NCI-H187 treated with DMSO at 0.1 percent for 48 hours (cell line): ENCODE measurements at regions not wholly inside any gene's neighbourhood (a gene's known extent, or its start where the extent isn't known, plus 50 kb on each side); places are given as distances from the start of the nearest gene placed in this dataset.
"Not testable (repeated sequence)": the region's sequence is repeated elsewhere in the genome, so short reads cannot be mapped to it uniquely, and the experiment has no call there.

Experiments
- DNase-seq: peaks from one replicate; lab custom pipeline; 2025; lab: John Stamatoyannopoulos, UW

GRCh38 chr1:58251430-58252073, 295.0 kb downstream of the OMA1 start:
- DNase-seq, result no peak

DNA sequence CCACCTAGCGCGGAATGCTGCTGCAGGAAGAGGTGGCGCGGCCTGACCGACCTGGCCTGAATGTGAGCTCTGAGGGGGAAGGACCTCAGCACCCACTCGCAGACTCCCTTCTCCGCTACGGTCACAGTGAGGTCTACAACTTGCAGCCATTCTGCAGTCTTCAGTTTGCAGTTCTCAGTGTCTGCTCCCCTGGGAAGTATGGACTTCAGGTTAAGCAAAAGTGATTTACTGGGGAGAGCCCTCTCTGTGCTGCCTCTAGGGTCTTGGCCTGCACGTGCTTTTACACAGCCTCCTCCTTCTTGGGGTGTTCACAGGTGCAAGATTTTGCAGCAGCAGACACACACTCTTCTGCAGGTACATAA, 296.0 kb downstream of the OMA1 start:
- no peak for DNase-seq

DNA sequence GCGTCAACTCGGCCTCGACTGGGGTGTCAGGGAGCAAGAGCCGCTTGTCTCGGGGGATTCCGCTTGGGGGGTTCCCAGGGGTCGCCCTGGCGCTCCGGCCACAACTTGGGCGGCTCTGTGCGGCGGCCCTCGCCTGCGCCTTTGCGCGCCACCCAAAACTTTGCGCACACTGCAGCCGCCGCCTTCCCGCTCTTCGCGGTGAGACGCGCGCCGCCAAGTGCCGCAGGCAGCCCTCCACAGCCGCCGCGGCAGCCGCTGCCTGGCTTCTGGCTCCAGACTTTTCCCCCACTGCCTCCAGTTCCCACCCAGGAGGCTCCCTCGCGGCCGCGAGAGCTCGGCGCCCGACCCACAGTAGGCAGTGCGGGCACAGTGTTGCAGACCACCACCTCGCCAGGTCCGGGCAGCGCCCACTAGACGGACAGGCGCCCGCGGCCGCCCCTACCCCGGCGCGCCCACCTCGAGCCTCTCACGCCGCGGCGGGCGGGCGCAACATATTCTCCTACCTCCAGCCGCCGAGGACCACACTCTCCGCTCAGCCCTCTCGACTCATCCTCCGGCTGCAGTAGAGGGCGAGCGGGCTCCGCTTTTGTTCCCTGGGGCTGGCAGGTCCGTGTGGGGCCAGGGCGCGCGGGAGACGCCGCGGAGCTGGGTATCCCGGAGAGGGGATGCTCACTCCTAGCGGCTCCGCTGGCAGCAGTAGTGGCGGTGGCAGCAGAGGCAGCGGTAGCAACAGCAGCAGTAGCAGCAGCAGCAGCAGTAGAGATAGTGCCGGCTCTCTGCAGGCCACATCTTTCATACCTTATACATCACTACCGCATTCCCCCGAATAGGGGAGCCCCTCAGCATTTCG, 296.6 kb downstream of the OMA1 start:
- no peak for DNase-seq

- no peak for DNase-seq
These were observed 297.2 kb downstream of the OMA1 start for GRCh38 chr1:58249388-58249736.

DNA sequence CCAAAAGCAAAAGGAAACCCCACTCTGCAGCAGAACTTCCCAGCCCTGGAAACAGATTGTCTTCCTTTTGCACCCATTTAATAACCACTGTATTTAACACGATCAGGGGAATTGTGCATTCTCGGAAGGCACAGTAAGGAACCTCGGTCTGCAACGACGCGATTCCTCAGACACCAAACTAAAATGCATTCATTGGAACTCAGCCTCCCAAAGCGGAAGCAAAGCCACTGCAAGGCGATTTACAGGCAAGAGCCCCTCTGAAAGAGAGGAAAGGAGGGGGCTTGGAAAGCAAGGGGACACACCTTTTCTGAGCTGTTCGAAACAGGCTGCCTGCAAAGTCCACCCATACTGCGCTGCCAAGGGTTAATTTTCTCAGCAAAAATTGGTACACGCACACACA, 297.7 kb downstream of the OMA1 start:
- DNase-seq, result no peak

GRCh38 chr1:58248072-58248471, 298.5 kb downstream of the OMA1 start:
- DNase-seq, result no peak

- no peak for DNase-seq
These were observed 300.0 kb downstream of the OMA1 start for GRCh38 chr1:58246549-58246948.

GRCh38 chr1:58244872-58245271, 301.7 kb downstream of the OMA1 start:
- no peak for DNase-seq

DNA sequence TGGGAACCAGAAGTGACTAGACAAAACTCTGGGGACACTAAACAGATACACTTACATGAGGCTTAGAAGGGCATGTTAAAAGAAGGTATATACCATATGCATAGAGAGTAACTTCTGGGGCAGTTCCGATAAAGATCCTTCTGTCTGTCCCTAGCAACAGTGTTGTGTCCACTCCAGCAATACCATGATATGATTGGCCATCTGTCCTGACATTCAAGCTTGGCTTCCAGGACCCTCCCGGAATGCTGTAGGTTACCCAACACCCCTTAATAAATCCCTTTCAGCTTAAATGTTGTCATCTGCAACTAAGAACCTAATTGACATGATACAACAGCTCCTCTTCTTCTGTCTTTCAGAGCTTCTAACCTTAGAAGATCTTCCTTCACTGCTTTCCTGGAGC, 307.7 kb downstream of the OMA1 start:
- no peak for DNase-seq

- no peak for DNase-seq
These were observed 312.8 kb downstream of the OMA1 start for GRCh38 chr1:58233729-58234128.

DNA sequence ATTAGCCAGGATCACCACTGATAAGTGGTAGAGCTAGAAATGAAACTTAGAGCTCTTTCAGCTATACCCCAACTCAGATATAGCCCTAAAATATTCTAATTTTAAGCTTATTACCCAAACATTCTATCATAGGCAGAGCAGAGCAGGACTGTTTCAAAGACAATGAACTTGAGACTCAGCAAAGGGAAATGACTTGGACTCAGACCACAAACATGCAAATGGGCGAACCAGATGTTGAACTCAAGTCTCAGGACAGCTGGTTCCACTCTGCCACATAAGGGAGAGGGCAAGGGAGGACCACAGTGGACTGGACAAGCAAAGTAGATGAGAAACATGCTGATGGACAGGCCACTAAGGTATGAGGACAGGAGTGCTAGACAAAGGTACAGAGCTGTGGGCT, 315.3 kb downstream of the OMA1 start:
- no peak for DNase-seq

- DNase-seq, result no peak
These were observed 318.9 kb downstream of the OMA1 start for GRCh38 chr1:58227604-58228003.

- DNase-seq, result no peak
These were observed 323.0 kb downstream of the OMA1 start for GRCh38 chr1:58223522-58223921.

DNA sequence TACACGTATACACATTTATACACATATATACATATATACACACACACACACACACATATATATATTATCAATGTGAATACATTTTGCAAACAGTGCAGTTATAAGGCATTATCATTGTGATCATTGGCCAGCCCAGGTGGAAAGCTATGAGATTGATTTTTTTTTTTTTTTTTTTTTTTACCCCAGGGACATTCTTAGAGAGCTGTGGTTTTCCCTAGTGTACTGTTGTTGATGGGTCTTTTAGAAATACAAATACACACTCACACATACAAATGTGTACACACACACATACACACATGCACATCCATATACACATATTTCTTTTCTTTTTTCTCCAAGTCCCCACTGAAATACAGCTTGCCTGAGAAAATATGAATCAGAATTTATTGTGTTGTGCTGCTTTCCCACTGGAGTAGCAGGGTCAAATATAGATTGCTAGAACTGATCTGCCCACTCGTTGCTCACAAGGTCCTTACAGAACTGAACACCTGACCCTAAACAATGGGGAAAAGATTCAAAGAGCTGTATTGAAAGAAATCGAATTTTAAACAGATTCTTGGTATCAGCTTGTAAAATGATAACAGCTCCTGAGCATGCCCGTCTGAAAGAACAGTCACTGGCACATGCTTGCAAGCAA, 325.6 kb downstream of the OMA1 start:
- no peak for DNase-seq

DNA sequence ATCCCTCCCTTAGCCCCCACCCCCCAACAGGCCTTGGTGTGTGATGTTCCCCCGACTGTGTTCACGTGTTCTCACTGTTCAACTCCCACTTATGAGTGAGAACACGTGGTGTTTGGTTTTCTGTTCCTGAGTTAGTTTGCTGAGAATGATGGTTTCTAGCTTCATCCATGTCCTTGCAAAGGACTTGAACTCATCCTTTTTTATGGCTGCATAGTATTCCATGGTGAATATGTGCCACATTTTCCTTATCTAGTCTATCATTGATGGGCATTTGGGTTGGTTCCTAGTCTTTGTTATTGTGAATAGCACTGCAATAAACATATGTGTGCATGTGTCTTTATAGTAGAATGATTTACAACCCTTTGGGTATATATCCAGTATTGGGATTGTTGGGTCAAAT, 330.4 kb downstream of the OMA1 start:
- not testable (repeated sequence) for DNase-seq

DNA sequence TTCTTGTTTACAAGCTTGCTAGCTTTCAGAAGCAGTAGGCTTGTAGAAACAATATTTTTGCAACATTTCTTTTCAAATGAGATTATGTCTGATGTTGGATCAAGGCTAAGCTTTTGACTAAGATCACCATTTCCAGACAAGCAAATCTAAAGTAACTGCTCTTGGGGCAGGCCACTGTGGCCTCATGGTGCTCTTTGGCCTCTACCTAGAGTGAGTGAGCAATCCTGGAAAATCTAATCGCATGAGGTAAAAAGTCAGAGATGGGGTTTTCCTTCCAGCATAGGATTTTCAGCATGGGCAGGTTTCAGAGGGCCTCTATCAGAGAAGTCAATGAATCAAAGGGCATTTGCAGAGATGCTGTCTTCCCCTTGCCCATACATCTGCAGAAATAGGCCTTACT, 331.9 kb downstream of the OMA1 start:
- DNase-seq, result no peak

- DNase-seq, result no peak
These were observed 334.7 kb downstream of the OMA1 start for GRCh38 chr1:58211869-58212268.

GRCh38 chr1:58209575-58209974, 337.0 kb downstream of the OMA1 start:
- no peak for DNase-seq

DNA sequence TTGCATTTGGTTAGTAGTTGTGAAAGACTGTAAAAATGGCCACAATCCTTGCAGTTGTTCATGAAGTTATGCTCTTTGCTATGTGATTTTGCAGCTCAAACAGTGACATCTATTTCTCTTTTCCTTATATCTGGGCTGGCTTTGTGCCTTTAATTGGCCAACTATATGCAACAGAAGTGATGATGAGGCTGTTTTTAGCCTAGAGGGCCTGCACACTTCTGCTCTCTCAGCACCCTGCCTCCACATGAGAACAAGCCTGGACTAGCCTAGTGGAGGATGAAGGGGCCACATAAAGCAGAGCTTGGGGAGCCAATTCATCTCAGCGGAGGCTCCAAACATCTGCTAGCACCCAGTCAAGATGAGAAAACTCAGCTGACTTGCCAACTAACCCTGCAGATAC, 339.8 kb downstream of the OMA1 start:
- no peak for DNase-seq

- DNase-seq, result no peak
These were observed 342.2 kb downstream of the OMA1 start for GRCh38 chr1:58204284-58204683.

DNA sequence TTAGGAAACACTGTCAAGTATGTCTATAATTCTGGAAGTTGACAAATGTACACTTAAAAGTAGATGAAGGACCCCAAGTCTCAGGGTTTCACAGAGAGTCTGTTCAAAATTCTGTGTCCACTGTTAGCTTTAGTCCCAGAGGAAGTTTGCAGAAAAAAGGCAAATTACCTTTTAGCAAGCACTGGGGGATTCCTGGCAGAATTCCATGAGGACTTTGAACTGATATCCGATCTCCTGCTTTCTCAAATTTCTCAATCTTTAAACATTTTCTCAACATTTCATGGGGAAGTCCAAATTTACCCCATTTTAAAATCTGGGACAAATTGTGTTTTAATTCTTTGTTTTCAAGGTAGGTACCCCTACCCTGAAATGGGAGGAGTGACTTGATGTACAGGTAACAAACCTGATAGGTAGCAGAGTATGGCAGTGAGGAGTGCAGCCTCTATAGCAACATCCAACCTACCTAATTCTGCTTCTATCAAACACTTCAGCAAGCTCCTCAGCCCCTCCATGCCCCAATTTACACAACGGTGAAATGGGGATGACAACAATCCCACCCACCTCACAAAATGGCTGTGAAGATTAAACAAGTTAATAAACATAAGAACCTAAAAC, 344.9 kb downstream of the OMA1 start:
- no peak for DNase-seq

- no peak for DNase-seq
These were observed 346.1 kb downstream of the OMA1 start for GRCh38 chr1:58200437-58200836.

GRCh38 chr1:58197811-58198210, 348.7 kb downstream of the OMA1 start:
- DNase-seq, result no peak
